ENCODE measurements at regions not wholly inside any gene's neighbourhood (a gene's known extent, or its start where the extent isn't known, plus 50 kb on each side); places are given as distances from the start of the nearest gene placed in this dataset.
"Not testable (repeated sequence)": the region's sequence is repeated elsewhere in the genome, so short reads cannot be mapped to it uniquely, and the experiment has no call there.

DNA sequence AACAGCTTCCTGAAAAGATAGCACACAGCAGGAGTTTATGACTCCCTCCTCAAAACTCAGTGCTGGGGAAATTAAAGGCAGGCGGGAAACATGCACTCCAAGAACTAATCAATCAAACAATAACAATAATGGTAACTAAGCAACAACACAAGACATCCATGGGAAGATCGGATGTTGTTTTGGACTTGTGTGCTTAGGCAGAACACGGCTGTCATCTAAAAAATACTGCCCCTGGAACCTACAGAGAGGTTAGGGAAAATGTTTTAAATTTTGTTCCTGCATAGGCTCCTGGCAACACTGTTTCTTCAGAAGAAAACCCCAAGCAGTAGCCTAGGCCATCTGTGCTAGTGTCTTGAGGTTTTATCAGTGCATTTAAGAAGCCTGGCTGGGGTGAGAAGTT is 1378.2 kb downstream of the STIM2 start:
- DNase-seq, result no peak

DNA sequence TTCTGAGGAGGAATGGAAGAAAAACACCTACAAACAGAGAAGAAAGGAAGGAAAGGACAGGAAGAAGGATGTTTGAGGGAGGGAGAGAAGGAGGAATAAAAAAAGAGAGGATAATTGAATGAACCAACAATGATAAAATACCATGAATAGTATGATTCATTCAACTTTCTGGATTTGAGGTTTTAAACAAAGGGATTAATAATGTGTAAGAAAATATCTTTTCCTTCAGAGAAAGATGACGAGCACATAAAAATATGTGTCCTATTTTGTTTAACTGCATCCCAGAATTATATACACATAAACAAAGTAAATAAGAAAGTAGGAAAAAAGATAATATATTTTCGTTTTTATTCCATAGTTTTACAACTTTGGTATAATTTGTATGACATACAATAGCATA is 1380.4 kb downstream of the STIM2 start:
- no peak for DNase-seq

DNA sequence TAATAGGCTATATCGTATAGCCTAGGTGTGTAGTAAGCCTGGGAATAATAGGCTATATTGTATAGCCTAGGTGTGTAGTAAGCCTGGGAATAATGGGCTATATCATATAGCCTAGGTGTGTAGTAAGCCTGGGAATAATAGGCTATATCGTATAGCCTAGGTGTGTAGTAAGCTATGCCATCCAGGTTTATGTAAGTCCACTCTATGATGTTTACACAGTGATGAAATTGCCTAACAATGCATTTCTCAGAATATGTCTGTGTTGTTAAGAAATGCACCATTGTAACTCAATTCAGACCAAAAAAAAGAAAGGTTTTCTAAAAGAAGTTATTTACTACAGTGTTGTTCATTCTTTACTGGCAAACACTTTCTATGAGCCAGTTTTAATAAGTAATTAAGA is 1387.2 kb downstream of the STIM2 start:
- no peak for DNase-seq

DNA sequence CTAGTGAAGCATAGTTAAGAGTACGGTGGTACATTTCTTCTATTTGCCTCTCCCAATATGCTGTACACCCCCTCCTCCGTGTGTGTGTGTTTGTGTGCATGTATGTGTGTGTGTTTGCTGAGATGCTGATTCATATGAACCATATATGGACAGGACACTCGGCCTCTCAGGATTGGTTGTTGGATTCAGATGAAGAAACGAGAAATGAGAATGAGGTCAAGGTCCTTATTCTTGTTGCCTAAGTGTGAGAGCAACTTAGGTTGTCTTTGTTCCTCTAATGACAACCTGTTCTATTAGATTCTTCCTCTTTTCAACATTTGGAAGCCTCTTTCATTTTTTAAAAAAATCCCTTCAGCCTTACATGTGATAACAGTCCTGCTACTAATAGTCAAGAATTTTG is 1387.6 kb downstream of the STIM2 start:
- DNase-seq, result no peak

DNA sequence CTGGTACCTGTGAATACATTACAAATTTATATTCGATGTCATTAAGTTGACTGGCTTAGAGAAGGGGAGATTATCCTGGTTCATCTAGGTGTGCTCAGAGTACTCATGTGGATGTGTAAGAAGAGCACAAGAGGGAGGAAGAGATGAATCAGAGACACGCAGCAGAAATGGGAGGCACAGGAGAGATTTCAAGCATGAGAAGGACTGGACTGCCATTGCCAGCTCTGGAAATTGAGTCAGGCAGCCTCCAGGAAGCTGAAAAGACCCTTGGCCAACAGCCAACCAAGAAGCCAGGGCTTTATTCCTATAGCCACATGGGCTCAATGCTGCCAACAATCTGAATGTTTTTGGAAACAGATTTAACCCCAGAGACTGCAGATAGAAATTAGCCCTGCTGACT is 1390.0 kb downstream of the STIM2 start:
- no peak for DNase-seq

DNA sequence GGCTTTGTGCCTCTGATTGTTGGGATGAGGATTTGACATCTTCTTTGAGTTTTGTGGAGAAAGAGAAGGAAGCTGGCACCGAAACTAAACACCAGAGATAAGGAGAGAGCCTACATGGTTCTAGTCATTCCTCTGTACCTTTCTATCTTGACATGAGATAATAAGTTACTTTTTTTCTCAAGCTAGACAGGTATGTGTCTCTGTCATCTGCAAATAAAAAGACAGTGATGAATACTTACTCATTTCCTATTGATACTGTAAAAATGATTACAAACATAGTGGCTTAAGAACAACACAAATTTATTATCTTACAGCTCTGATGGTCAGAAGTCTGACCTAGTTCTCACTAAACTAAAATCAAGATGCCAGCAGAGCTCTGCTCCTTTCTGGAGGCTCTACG is 1391.2 kb downstream of the STIM2 start:
- DNase-seq, result no peak

DNA sequence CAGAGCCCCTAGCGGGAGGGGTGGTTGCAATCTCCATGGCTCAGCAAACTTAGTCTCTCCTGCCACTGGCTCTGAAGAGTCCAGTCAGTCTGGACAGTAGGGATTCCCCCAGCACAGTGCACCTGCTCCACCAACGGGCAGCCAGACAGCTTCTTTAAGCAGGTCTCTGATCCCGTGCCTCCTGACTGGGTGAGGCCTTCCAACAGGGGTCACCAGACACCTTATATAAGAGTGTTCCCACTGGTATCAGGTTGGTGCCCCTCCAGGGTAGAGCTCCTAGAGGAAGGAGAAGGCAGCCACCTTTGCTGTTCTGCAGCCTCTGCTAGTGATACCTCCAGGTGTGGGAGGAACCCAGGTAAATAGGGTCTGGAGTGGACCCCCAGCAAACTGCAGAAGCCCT is 1393.4 kb downstream of the STIM2 start:
- no peak for DNase-seq

DNA sequence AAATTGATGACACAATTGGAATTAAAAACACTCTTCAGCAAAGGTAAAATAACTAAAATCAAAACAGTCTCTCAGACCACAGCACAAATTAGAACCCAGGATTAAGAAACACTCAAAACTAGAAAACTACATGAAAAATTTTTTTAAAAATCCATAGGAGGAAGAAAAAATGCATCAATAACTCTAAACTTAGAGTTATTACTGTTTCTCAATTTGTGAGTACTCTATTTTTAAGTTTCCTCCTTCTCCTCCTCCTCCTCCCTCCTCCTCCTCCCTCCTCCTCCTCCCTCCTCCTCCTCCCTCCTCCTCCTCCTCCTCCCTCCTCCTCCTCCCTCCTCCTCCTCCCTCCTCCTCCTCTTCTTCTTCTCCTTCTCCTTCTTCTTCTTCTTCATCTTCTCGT is 1395.7 kb downstream of the STIM2 start:
- no peak for DNase-seq

DNA sequence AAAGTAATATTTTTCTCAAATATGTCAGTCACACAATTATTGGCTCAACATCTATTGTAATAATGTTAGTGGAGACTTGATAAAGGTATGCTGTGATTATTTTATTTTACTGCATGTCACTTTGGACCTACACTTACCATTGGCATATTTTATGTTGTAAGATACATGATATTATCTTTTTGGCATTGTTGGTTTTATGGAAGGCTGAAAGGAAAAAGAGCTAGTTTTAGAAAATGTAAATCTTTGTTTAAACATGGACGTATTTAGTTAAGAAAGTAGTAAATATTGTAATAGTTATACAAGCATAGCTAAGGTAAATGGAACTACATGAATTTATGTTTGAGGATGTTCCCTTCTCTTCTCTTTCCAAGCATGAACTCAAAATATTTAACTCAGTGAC is 1399.3 kb downstream of the STIM2 start:
- no peak for DNase-seq

DNA sequence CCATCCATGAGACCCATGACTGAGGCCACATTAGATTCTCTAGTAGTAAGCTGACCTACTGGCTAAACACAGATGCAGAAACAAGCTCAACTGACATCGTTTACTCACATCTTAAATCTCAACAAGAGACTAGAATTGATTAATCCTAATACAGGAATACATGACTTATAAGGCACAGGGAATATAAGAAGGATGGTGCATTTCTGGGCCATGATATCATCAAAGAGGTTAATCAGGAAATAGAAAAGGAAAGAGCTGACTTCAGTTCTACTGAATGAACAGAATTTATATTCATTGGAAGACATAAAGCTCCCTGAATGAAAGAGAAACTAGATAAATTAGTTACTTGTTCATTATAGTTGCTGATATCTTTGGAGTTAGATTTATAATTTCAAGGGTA is 1406.5 kb downstream of the STIM2 start:
- DNase-seq, result no peak

DNA sequence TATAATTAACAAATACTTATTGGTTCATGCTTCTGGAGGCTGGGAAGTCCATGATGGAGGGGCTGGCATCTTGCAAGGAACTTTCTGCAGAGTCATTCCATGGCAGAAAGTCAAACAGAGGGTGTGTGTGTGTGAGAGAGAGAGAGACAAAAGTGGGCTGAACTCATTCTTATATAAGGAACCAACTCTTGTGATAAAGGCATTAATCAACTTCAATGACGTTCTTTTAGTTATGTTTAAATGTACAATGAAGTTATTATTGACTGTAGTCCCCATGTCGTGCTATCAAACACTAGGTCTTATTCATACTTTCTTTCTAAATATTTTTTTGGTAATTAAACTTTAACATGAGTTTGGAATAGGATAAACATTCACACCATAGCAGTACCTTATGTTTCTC is 1408.8 kb downstream of the STIM2 start:
- no peak for DNase-seq

DNA sequence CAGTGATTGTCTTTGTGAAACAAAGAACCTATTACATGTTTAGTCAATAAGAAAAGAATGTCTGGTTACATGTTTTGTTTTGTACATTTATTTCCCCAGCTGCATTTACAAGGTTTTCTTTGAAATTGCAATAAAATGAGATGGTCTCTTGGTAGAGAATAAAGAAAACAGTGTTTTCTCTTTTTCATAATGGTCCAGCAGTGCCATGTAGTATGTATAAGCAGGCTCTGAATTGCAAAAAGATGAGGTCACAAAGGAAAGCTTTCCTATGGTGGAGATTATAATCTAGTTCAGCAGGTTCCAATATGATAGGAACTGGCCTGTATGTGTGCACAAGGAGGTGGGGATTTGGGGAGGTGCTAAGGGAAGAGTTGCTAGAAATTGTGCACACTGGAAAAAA is 1417.3 kb downstream of the STIM2 start:
- no peak for DNase-seq

DNA sequence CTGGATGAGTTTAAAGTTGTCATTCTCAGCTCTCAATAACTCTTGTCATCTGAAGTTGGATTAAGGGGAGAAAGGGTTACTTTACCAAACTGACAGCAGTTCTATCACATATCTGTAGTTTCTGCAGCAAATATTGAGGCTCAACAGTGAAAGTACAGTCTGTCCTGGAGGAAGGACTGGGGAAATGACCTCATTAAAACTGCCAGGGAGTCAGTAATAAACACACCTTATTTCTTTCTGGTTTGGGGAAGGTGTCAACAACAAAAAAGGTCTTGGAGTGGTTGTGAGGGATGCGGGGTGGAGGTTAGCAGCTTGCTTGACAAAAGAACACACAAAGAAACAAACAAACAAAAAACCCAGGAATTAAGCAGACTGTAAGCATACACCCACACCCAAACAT is 1418.0 kb downstream of the STIM2 start:
- DNase-seq, result no peak

DNA sequence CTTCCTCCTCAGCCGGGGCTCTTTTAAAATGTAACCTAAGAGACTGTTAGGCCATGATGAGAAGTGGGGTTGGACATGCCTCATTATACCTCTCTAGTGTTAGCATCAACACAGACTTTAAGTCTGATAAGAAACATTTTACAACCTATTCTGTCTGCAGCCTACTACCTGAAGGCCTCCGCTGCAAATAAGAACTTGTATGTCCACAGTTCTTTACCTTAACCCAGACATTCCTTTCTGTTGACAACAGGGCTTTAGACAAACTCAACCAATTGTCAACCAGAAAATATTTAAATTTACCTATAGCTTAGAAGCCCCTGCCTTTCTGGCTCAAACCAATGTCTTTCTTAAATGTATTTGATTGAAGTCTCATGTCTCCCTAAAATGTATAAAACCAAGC is 1418.6 kb downstream of the STIM2 start:
- DNase-seq, result no peak

DNA sequence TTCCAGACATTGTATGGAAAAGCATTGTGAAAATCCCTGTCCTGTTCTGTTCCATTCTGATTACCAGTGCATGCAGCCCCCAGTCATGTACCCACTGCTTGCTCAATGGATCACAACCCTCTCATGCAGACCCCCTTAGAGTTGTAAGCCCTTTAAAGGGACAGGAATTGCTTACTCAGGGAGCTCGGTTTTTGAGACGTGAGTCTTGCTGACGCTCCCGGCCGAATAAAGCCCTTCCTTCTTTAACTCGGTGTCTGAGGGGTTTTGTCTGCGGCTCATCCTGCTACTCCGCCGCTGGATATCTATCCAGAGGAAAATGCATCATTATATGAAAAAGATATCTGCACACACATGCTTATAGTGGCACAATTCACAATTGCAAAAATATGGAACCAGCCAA is 1425.6 kb downstream of the STIM2 start:
- DNase-seq, result not testable (repeated sequence)

DNA sequence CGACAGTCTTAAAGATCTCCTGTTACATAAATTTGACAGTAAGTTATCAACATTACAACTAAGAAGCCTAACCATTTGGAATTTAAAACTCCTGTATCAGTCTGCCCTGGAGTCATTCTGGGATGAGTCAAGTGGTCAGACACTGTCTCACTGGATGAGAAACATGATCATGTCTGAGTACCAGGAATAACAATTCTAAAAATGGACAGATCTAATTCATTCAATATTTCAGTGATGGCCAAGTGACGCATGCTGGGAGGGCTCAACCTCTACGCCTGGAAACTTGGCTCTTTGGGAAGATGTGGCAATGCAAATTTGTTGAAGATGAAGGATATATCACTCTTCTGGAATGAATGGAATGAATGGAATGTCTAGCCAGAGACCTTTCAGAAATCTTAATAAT is 1427.2 kb downstream of the STIM2 start:
- DNase-seq, result no peak

DNA sequence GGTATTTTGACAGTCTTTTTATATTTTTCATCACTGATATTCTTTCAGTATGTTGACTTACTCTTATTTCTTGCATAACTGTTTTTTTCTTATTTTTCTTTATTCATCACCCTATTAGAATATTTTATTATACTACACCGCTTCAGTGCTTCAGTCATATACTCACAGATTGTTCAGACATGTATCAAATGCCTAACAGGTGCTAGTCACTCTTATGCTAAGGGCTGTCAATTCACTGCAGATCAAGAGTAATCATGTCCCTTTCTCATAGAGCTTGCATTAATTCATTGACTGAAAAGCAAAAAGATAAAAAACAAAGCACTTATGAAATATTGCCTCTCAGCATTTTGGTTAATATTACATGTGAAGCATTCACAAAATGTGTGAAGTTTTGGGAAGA is 1435.6 kb downstream of the STIM2 start:
- DNase-seq, result no peak

DNA sequence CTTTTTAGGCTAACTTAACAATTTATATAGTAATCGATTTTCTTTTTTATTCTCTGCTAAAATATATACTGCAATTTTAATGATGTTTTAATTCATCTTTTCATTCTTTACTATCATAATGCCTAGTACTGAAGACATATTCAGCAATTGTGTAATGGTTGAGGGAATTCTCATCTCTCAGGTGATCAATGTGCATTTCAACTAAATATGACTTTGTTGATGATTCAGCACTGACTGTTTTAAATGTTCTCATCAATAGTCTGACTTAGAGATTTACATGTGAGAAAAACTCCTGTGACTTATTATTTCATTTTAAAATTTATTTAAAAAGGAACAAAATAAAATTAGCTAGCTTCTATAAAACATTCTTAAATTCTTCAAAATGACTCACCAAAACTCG is 1450.3 kb downstream of the STIM2 start:
- no peak for DNase-seq

DNA sequence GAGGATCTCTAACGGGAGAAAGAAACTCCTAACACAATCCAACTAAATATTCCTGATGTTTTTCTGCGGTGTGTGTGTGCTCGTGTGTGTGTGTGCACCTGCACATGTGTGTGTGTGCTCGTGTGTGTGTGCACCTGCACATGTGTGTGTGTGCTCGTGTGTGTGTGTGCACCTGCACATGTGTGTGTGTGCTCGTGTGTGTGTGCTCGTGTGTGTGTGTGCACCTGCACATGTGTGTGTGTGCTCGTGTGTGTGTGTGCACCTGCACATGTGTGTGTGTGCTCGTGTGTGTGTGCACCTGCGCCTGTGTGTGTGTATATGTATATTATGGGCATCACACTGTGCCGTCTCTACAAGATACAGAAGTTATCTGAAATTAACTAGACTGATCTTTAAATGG is 1451.9 kb downstream of the STIM2 start:
- not testable (repeated sequence) for DNase-seq

DNA sequence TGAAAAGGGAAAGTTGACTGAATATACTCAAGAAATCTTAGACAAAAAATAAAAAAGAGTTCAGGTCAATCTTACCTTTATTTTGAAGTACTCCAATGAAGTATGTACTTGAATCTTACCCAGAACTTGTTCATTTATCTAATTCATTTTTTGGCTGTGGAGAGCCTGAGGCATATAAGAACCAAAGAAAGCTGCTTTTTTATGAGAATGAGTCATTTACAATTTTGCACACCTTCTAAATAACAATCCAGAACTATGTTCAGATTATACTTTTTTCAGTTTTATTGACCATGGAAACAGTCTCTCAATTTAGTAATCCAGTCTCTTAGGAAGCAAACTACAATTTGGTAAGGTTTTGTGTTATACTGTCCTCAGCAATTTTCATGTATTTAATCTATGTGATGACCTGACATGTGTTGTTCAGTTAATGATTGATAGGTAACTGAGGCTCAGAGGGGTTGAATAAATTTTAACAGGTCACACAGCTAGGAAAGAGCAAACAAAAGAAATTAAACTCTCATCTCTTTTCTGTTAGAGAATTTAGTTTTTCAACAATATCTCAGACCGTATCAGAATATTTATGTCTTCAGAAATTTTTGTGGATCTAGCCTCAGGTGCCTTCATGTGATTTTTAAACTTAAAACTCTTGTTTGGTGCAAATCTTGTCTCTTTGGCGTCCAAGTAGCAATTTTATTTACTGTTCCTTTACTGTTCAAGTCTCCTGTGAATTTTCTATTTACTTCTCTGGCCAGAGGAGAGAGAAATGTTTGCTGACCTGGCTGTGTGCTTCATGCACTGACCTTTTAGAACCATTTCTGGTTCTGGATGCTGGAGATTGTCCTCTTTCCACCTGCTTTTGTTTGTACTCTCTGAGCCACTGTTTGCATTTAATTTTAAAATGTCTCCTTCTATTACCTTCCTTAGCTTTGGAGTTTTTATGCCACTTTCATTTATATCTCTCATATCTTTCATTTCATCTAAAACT is 1453.4 kb downstream of the STIM2 start:
- no peak for DNase-seq

DNA sequence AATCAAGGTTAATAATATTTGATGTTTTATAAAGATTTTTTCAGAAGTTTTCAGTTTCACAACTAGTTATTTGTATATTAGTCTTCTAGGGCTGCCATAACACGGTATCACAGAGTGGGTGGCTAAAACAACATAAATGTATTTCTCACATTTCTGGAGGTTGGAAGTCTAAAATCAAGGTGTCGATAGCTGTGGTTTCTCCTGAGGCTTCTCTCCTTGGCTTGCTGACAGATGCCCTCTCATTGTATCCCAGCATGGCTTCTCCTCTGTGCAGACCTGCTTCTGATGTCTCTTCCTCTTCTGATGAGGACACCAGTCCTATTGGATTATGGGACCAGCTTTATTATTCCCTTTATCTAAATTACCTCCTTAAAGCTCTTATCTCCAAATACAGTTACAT is 1456.6 kb downstream of the STIM2 start:
- DNase-seq, result no peak

DNA sequence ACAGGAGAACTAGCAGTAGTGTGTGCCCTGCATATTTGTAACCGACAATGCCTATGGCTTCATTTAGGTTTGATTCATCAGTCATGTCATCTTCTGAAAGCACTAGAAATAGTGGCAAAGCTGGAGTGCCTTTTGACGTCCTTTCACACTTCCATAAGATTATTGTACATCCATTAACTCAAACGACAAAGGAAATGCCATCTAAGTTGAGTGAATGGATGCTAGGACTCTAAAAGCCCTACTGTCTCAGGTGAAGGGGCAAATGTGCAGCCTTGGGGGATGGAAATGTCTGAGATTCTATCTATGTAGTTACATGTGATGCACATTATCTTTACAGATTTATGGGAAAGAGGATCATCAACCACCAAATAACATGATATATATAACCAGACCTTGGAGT is 1473.6 kb downstream of the STIM2 start:
- DNase-seq, result no peak

DNA sequence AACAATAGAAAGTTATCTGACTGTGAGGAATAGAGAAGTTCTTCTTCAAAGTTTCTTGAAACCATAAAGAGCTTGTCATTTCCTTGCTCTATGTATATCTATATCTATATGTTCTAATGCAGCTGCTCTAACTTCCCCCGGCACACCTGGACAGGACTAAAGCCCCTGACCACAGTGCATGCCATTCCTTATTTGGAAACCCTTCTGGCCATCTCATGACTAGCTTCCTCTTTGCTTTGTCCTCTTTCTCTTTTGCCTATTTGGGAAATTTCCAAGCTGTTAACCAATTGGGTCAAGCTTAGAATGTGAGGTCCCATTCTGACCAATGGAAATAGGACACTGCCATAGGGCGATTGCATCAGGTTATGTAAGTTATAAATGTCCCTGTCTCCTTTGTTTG is 1481.1 kb downstream of the STIM2 start:
- DNase-seq, result no peak

DNA sequence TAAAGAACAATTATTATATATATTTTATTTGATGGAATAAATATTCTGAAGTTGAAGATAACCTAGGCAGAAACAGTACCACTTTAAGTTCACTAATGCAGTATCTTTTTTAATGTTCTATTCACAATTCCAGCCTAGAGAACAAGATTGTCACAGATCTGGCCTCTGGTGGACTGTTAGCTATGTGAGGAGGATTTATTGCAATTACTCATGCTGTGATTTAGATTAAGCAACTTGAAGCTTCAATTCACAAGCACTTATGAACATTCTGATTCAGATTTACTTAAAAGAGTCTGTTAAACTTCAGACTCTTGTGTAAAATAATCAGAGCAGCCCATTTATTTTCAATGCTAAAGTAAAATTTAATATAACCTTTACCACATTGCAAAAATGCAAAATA is 1489.8 kb downstream of the STIM2 start:
- no peak for DNase-seq

DNA sequence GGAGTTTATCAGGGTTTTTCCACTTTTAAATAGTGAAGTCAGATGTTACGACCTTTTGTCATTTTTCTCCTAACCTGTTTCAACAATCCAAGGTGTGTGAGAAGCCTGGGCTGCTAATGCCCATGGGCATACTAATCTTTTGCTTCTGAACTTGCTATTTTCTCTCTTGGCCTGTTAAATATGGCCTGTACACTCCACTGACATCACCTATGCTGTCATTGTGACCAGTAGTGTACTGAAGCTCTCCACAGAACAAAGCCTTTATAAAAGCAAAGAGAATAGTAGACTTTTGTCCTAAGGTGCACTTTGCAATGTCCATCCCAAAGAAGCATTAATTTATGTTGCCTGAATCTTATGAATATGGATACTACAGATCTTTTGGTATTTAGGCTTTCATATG is 1490.5 kb downstream of the STIM2 start:
- no peak for DNase-seq

Measured in NCI-H2171 treated with DMSO at 0.1 percent for 48 hours (cell line).